Mesenchymal stem cell (in vitro differentiated cells and primary cell): ENCODE measurements at regions not wholly inside any gene's neighbourhood (a gene's known extent, or its start where the extent isn't known, plus 50 kb on each side); places are given as distances from the start of the nearest gene placed in this dataset.
A peak's percentile ranks its signal among the peaks of the same experiment; 100 is the strongest.

Experiments used
- DNase-seq: peaks from one replicate; pipeline ENCODE4 v3.0.0-alpha.2; 2013
- H2AFZ ChIP-seq: one replicate; pipeline ENCODE4 v1.6.1; 2013; ENCODE audit warnings: low read depth, mild to moderate bottlenecking, control low read depth, inconsistent platforms, low read length, moderate library complexity
- H2AK5ac ChIP-seq: 2 replicates; pipeline ENCODE4 v1.6.1; 2013; ENCODE audit warnings: low read length, moderate library complexity, mild to moderate bottlenecking, inconsistent platforms; ENCODE audit not compliant: severe bottlenecking
- H2BK120ac ChIP-seq: one replicate; pipeline ENCODE4 v1.6.1; 2013; ENCODE audit warnings: low read depth, mild to moderate bottlenecking, inconsistent platforms, low read length, moderate library complexity
- H2BK12ac ChIP-seq, 2 experiments: one replicate each; pipeline ENCODE4 v1.6.1; 2013; ENCODE audit warnings: inconsistent platforms in 2 of 2, low read length in 2 of 2, mild to moderate bottlenecking in 2 of 2, moderate library complexity in 2 of 2, control low read depth in 1 of 2
- H2BK15ac ChIP-seq: one replicate; pipeline ENCODE4 v1.6.1; 2013; ENCODE audit warnings: mild to moderate bottlenecking, low read depth, inconsistent platforms; ENCODE audit not compliant: poor library complexity, severe bottlenecking
- H2BK5ac ChIP-seq: 2 replicates; pipeline ENCODE4 v1.6.1; 2013; ENCODE audit warnings: low read depth, mild to moderate bottlenecking, low read length, control low read depth, inconsistent platforms; ENCODE audit not compliant: poor library complexity, severe bottlenecking
- H3K14ac ChIP-seq, 2 experiments: one replicate each; pipeline ENCODE4 v1.6.1; 2013; ENCODE audit warnings: inconsistent platforms in 2 of 2, low read length in 2 of 2, control low read depth in 1 of 2, mild to moderate bottlenecking in 1 of 2, moderate library complexity in 1 of 2
- H3K18ac ChIP-seq, 2 experiments: one replicate each; pipeline ENCODE4 v1.6.1; 2013; ENCODE audit warnings: inconsistent platforms in 2 of 2, low read length in 2 of 2, control low read depth in 1 of 2, low read depth in 1 of 2, mild to moderate bottlenecking in 1 of 2
- H3K23ac ChIP-seq, 2 experiments: one replicate each; pipeline ENCODE4 v1.6.1; 2013; ENCODE audit warnings: inconsistent platforms in 2 of 2, low read length in 2 of 2, mild to moderate bottlenecking in 2 of 2, moderate library complexity in 2 of 2, control low read depth in 1 of 2
- H3K27ac ChIP-seq: 2 replicates; pipeline ENCODE4 v1.5.1; 2013; ENCODE audit warnings: mild to moderate bottlenecking, moderate library complexity, low read length, control low read depth, inconsistent platforms; ENCODE audit not compliant: poor library complexity, severe bottlenecking
- H3K27me3 ChIP-seq, 2 experiments: 2 replicates each; pipeline versions ENCODE4 v1.6.1 to v1.7.0; 2013; ENCODE audit warnings: low read length in 2 of 2, mild to moderate bottlenecking in 2 of 2, moderate library complexity in 2 of 2, control low read depth in 1 of 2, inconsistent platforms in 1 of 2; ENCODE audit not compliant: control insufficient read depth in 1 of 2, insufficient read depth in 1 of 2
- H3K36me3 ChIP-seq, 2 experiments: 2 replicates each; pipeline versions ENCODE4 v1.6.1 to v1.7.0; 2013; ENCODE audit warnings: low read length in 2 of 2, control low read depth in 1 of 2, inconsistent platforms in 1 of 2, low read depth in 1 of 2, mild to moderate bottlenecking in 1 of 2; ENCODE audit not compliant: insufficient read depth in 2 of 2, control insufficient read depth in 1 of 2
- H3K4ac ChIP-seq, 2 experiments: one replicate each; pipeline ENCODE4 v1.6.1; 2013; ENCODE audit warnings: inconsistent platforms in 2 of 2, low read length in 2 of 2, mild to moderate bottlenecking in 2 of 2, moderate library complexity in 2 of 2, control low read depth in 1 of 2, low read depth in 1 of 2
- H3K4me1 ChIP-seq: 2 replicates; pipeline ENCODE4 v1.6.1; 2013; ENCODE audit warnings: low read depth, low read length, control low read depth; ENCODE audit not compliant: control insufficient read depth, insufficient read depth
- H3K4me2 ChIP-seq: 2 replicates; pipeline ENCODE4 v1.6.1; 2013; ENCODE audit warnings: low read length, mild to moderate bottlenecking, inconsistent platforms; ENCODE audit not compliant: poor library complexity, severe bottlenecking
- H3K4me3 ChIP-seq, 2 experiments: 2 replicates each; pipeline versions ENCODE4 v1.5.1 to v1.7.0; 2013; ENCODE audit warnings: low read length in 2 of 2, mild to moderate bottlenecking in 2 of 2, control low read depth in 1 of 2, low read depth in 1 of 2; ENCODE audit not compliant: insufficient read depth in 1 of 2
- H3K79me1 ChIP-seq: replicated peaks from 2 replicates; pipeline ENCODE4 v1.6.1; 2013; ENCODE audit warnings: mild to moderate bottlenecking, control low read depth, low read length, inconsistent platforms; ENCODE audit not compliant: poor library complexity, severe bottlenecking
- H3K9ac ChIP-seq: 2 replicates; pipeline ENCODE4 v1.7.0; 2013; ENCODE audit warnings: mild to moderate bottlenecking, low read length, moderate library complexity
- H3K9me3 ChIP-seq: 2 replicates; pipeline ENCODE4 v1.7.0; 2013; ENCODE audit warnings: mild to moderate bottlenecking, low read length; ENCODE audit not compliant: control insufficient read depth
- H4K8ac ChIP-seq: one replicate; pipeline ENCODE4 v1.6.1; 2013; ENCODE audit warnings: inconsistent platforms, mild to moderate bottlenecking, low read length, moderate library complexity
- H4K91ac ChIP-seq: one replicate; pipeline ENCODE4 v1.6.1; 2013; ENCODE audit warnings: mild to moderate bottlenecking, low read length, inconsistent platforms
- WGBS: methylation state at CpG from one replicate; pipeline ENCODE4 v1.1.7; 2013; ENCODE audit warnings: mixed read lengths; 5-methylcytosine and 5-hydroxymethylcytosine counted together

DNA sequence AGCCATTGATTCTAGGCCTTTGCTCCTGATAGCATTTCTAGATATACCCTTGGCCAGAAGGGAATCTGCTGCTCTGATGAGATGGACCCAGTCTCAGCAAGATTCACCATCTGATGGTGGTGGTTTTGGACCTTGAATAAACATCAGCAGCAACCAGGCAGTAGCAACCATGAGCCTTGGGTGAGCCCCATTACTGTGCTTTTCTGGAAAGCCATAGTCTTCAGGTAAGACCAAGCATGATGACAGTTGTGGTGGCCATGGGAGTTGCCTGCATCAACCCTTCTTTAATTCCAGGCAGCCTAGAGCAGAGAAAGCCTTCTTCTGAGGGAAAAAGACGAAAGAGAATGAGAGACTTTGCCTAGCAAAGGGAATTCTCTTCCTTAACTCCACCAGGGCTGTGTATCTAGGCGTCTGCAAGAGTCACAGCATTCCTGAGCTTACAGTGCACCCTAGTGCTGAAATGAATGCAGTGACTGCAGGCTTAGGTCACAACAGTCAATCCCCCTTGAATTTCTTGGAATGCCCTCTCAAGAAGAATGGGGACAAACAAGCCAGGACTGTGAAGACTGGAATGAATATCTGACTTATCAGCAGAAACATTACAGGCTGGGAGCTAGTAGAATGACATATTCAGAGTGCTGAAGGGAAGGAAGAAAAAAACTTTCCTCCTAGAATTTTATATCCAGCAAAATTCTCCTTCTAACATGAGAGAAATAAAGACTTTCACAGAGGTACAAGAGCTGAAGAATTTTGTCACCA is 942.4 kb upstream of the PCDH20 start:
- Histone ChIP-seq H3K18ac (no peak overlapping the region), H3K4me3 (no peak overlapping the region)

GRCh38 chr13:62356977-62357376 is 941.3 kb upstream of the PCDH20 start:
- no peak overlapping the region for H2BK12ac ChIP-seq
- 25% methylated on average over 1 of the region's 1 CpG for WGBS
- H3K14ac ChIP-seq, result no peak overlapping the region
- no peaks in the 10 kb centered on the region for H3K27me3 ChIP-seq
- H4K91ac ChIP-seq, result no peak overlapping the region
- H2BK15ac ChIP-seq, result no peak overlapping the region
- H2BK120ac ChIP-seq, result no peak overlapping the region
- no peak overlapping the region for H3K9ac ChIP-seq
- no peak overlapping the region for H3K4me3 ChIP-seq
- H3K79me1 ChIP-seq, result no peaks in the 10 kb centered on the region
- DNase-seq, result no peak
- no peaks in the 10 kb centered on the region for H3K4me1 ChIP-seq
- H2BK5ac ChIP-seq, result no peak overlapping the region
- no peak overlapping the region for H2AFZ ChIP-seq
- no peak overlapping the region for H2AK5ac ChIP-seq
- no peak overlapping the region for H3K4me2 ChIP-seq
- H3K27ac ChIP-seq, result no peak overlapping the region
- H3K9me3 ChIP-seq, result no peaks in the 10 kb centered on the region
- no peak overlapping the region for H4K8ac ChIP-seq
- no peak overlapping the region for H3K23ac ChIP-seq
- H3K36me3 ChIP-seq, result no peaks in the 10 kb centered on the region
- no peak overlapping the region for H3K4ac ChIP-seq
- H3K18ac ChIP-seq, result no peak overlapping the region

More for the DNA sequence above, 942.4 kb upstream of the PCDH20 start:
- H2BK15ac ChIP-seq, result no peak overlapping the region
- H3K79me1 ChIP-seq, result no peaks in the 10 kb centered on the region
- H2BK5ac ChIP-seq, result no peak overlapping the region
- no peak overlapping the region for H3K27ac ChIP-seq
- H3K4me2 ChIP-seq, result no peak overlapping the region
- no peaks in the 10 kb centered on the region for H3K9me3 ChIP-seq
- peak; percentile 73 for DNase-seq
- H3K23ac ChIP-seq, result no peak overlapping the region
- no peak overlapping the region for H2BK120ac ChIP-seq
- H3K27me3 ChIP-seq, result no peaks in the 10 kb centered on the region
- no peak overlapping the region for H3K9ac ChIP-seq
- H2AK5ac ChIP-seq, result no peak overlapping the region
- H4K8ac ChIP-seq, result peak overlapping the region; percentile 19
- no peaks in the 10 kb centered on the region for H3K36me3 ChIP-seq
- H3K14ac ChIP-seq, result no peak overlapping the region
- peak overlapping the region in 1 of 2 experiments; percentile 31 for H2BK12ac ChIP-seq
- no peak overlapping the region for H4K91ac ChIP-seq
- H3K4me1 ChIP-seq, result no peaks in the 10 kb centered on the region
- WGBS, result 6% methylated on average over 2 of the region's 2 CpGs
- H3K4ac ChIP-seq, result no peak overlapping the region
- H2AFZ ChIP-seq, result no peak overlapping the region

DNA sequence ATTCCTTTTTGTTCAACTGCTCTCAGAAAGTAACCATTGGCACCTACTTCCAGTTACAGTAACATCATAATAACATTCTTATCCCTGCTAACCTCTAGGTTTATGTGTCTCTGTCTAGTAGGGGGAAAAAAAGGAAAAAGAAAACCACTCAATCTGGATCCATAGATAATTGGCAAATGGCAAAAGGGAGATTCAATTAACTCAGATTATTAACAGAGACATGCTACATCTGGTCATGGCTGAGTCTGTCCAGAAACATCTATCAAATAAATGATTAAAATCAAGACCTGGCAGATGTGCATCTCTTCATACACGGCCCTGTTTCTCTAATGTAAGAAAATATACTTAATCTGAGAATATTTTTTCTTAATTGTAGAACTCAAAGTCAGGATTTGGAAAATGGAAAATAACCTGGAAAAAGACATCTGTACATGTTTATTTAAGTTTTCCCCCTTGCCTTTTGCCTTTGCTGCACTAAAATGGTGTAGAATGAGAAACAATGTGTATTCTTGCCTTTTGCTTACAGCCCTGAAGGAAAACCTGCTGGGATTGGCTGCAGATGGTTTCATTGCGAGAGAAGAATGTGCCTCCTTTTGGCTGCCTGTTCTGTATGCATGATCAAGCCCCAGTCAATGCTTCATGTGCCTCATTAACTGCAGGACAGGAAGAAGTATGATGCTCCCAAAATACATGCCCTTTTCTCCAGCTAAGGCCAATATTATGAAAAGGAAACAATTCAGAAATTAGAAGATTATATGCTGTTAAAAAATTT is 921.6 kb upstream of the PCDH20 start:
- Histone ChIP-seq H2BK15ac (no peak overlapping the region), H3K9me3 (no peaks in the 10 kb centered on the region), H4K8ac (no peak overlapping the region), H2BK120ac (no peak overlapping the region), H2BK5ac (no peak overlapping the region), H3K36me3 (no peaks in the 10 kb centered on the region), H2BK12ac (no peak overlapping the region), H3K23ac (no peak overlapping the region), H3K4ac (no peak overlapping the region), H2AK5ac (no peak overlapping the region), H4K91ac (no peak overlapping the region), H3K14ac (no peak overlapping the region), H3K4me1 (no peaks in the 10 kb centered on the region), H3K79me1 (no peaks in the 10 kb centered on the region), H3K4me3 (no peak overlapping the region), H3K9ac (no peak overlapping the region), H3K18ac (no peak overlapping the region), H3K27ac (no peak overlapping the region), H3K4me2 (no peak overlapping the region), H3K27me3 (no peaks in the 10 kb centered on the region), H2AFZ (no peak overlapping the region)
- whole genome bisulfite sequencing, result 80% methylated on average over 1 of the region's 2 CpGs
- DNase-seq, result no peak

- H3K27ac ChIP-seq, result no peak overlapping the region
- H3K4me2 ChIP-seq, result no peak overlapping the region
Measured at GRCh38 chr13:62336507-62336906, 920.9 kb upstream of the PCDH20 start.

More at GRCh38 chr13:62336507-62336906, 920.9 kb upstream of the PCDH20 start:
- Histone ChIP-seq H2BK5ac (no peak overlapping the region), H3K79me1 (no peaks in the 10 kb centered on the region), H4K91ac (no peak overlapping the region), H3K9ac (no peak overlapping the region), H2AK5ac (no peak overlapping the region), H3K36me3 (no peaks in the 10 kb centered on the region), H3K27me3 (no peaks in the 10 kb centered on the region), H4K8ac (no peak overlapping the region), H2BK120ac (no peak overlapping the region), H2BK12ac (no peak overlapping the region), H3K4me3 (no peak overlapping the region), H3K9me3 (no peaks in the 10 kb centered on the region), H2AFZ (no peak overlapping the region), H2BK15ac (no peak overlapping the region), H3K18ac (no peak overlapping the region), H3K14ac (no peak overlapping the region), H3K4ac (no peak overlapping the region), H3K4me1 (no peaks in the 10 kb centered on the region), H3K23ac (no peak overlapping the region)
- no peak for DNase-seq
- WGBS, result no CpG with 5 or more reads among the region's 1 CpG
